IMR-90 (cell line): ENCODE measurements at regions not wholly inside any gene's neighbourhood (a gene's known extent, or its start where the extent isn't known, plus 50 kb on each side); places are given as distances from the start of the nearest gene placed in this dataset.

Source experiments
- ATAC-seq: fragments of 200-7000 bp; cut with Tn5 transposase; 2 replicates; pipeline ENCODE4 v1.9.1; 2020; ENCODE audit warnings: low read depth, mild to moderate bottlenecking, moderate library complexity
- BruUV-seq: library from RNA; stranded (reverse); fragments of 400-500 nt; replicated peaks from 2 replicates; lab custom pipeline; 2021; lab: Mats Ljungman, UMichigan
- CTCF ChIA-PET: fragments of 300-600 bp; formaldehyde crosslinking; extraction: SDS; loops from one replicate; lab custom pipeline; 2021; ENCODE audit warnings: antibody characterized with exemption; lab: Yijun Ruan, JAX
- POLR2A ChIA-PET: fragments of 300-600 bp; sonication (Branson Sonifier 250); formaldehyde crosslinking; loops from one replicate; lab custom pipeline; 2022; ENCODE audit warnings: antibody characterized with exemption; ENCODE audit not compliant: unreplicated experiment; lab: Charles Lee
- DNase-seq: peaks from one replicate; pipeline ENCODE4 v3.0.0; 2013
- H2AFZ ChIP-seq: replicated peaks from 2 replicates; pipeline ENCODE3; 2013; ENCODE audit warnings: low read length, mild to moderate bottlenecking; ENCODE audit not compliant: poor library complexity
- H2AK5ac ChIP-seq: 2 replicates; pipeline ENCODE4 v1.6.1; 2013; ENCODE audit warnings: low read depth, low read length, inconsistent platforms
- H2AK9ac ChIP-seq: replicated peaks from 2 replicates; pipeline ENCODE3; 2013; ENCODE audit warnings: mild to moderate bottlenecking, low read depth, low read length, moderate library complexity; ENCODE audit not compliant: poor library complexity
- H2BK120ac ChIP-seq: 2 replicates; pipeline ENCODE4 v1.6.1; 2013; ENCODE audit warnings: low read depth, low read length, inconsistent platforms
- H2BK15ac ChIP-seq: 3 replicates; pipeline ENCODE4 v1.6.1; 2013; ENCODE audit warnings: low read depth, low read length, inconsistent platforms
- H2BK20ac ChIP-seq: 2 replicates; pipeline ENCODE4 v1.6.1; 2013; ENCODE audit warnings: low read depth, mild to moderate bottlenecking, inconsistent platforms, low read length, moderate library complexity
- H2BK5ac ChIP-seq: 2 replicates; pipeline ENCODE4 v1.6.1; 2013; ENCODE audit warnings: mild to moderate bottlenecking, low read depth, low read length, inconsistent platforms; ENCODE audit not compliant: poor library complexity, severe bottlenecking
- H3K14ac ChIP-seq: replicated peaks from 2 replicates; pipeline ENCODE4 v1.6.1; 2013; ENCODE audit warnings: low read depth, low read length, inconsistent platforms
- H3K18ac ChIP-seq: 2 replicates; pipeline ENCODE4 v1.6.1; 2013; ENCODE audit warnings: low read depth, low read length, control low read depth
- H3K23ac ChIP-seq: 2 replicates; pipeline ENCODE4 v1.6.1; 2013; ENCODE audit warnings: low read depth, low read length, inconsistent platforms
- H3K27ac ChIP-seq: 2 replicates; pipeline ENCODE4 v1.5.1; 2013; ENCODE audit warnings: mild to moderate bottlenecking, control low read depth, low read length; ENCODE audit not compliant: insufficient read depth
- H3K27me3 ChIP-seq: 2 replicates; pipeline ENCODE4 v1.6.1; 2013; ENCODE audit warnings: low read length; ENCODE audit not compliant: control insufficient read depth, insufficient read depth
- H3K36me3 ChIP-seq: 2 replicates; pipeline ENCODE4 v1.6.1; 2013; ENCODE audit warnings: low read length, mixed read lengths; ENCODE audit not compliant: control insufficient read depth, insufficient read depth
- H3K4ac ChIP-seq: 2 replicates; pipeline ENCODE4 v1.6.1; 2013; ENCODE audit warnings: low read depth, low read length, inconsistent platforms
- H3K4me1 ChIP-seq: 2 replicates; pipeline ENCODE4 v1.6.1; 2013; ENCODE audit warnings: low read length, mixed read lengths; ENCODE audit not compliant: control insufficient read depth, insufficient read depth
- H3K4me2 ChIP-seq: 2 replicates; pipeline ENCODE4 v1.6.1; 2013; ENCODE audit warnings: low read depth, mild to moderate bottlenecking, control low read depth, low read length, moderate library complexity
- H3K4me3 ChIP-seq: 2 replicates; pipeline ENCODE4 v1.5.1; 2013; ENCODE audit warnings: low read depth, mild to moderate bottlenecking, control low read depth, low read length, moderate library complexity; ENCODE audit not compliant: insufficient read depth
- H3K56ac ChIP-seq: 2 replicates; pipeline ENCODE4 v1.6.1; 2013; ENCODE audit warnings: low read length, inconsistent platforms; ENCODE audit not compliant: insufficient read depth; ENCODE audit errors: extremely low read depth
- H3K79me1 ChIP-seq, 2 experiments: 2 replicates each; pipeline ENCODE4 v1.6.1; 2013; ENCODE audit warnings: low read length in 2 of 2, inconsistent platforms in 1 of 2, low read depth in 1 of 2
- H3K9ac ChIP-seq: 2 replicates; pipeline ENCODE4 v1.6.1; 2013; ENCODE audit warnings: low read depth, low read length, control low read depth
- H3K9me1 ChIP-seq: 2 replicates; pipeline ENCODE4 v1.6.1; 2013; ENCODE audit warnings: low read length, inconsistent platforms; ENCODE audit not compliant: insufficient read depth
- H3K9me3 ChIP-seq: 2 replicates; pipeline ENCODE4 v1.6.1; 2013; ENCODE audit warnings: low read length; ENCODE audit not compliant: control insufficient read depth, insufficient read depth
- H4K20me1 ChIP-seq: 2 replicates; pipeline ENCODE4 v1.6.1; 2013; ENCODE audit warnings: low read length, inconsistent platforms; ENCODE audit not compliant: insufficient read depth
- H4K5ac ChIP-seq: 2 replicates; pipeline ENCODE4 v1.6.1; 2013; ENCODE audit warnings: mild to moderate bottlenecking, low read depth, low read length, control low read depth
- H4K8ac ChIP-seq, 2 experiments: 2 replicates each; pipeline ENCODE4 v1.6.1; 2013; ENCODE audit warnings: low read depth in 2 of 2, low read length in 2 of 2, control low read depth in 1 of 2, inconsistent platforms in 1 of 2
- H4K91ac ChIP-seq: 2 replicates; pipeline ENCODE4 v1.6.1; 2013; ENCODE audit warnings: low read depth, low read length, inconsistent platforms; ENCODE audit not compliant: insufficient read depth
- BHLHE40 ChIP-seq: fragments of 150-350 bp; IDR thresholded peaks from 2 replicates; pipeline ENCODE4 v1.6.1; 2016; ENCODE audit warnings: mild to moderate bottlenecking, low read depth, low read length
- CEBPB ChIP-seq: IDR thresholded peaks from 2 replicates; pipeline ENCODE4 v1.6.1; 2012; ENCODE audit warnings: low read depth, low read length, improper control_type of control experiment
- CHD1 ChIP-seq: IDR thresholded peaks from 2 replicates; pipeline ENCODE4 v1.6.1; 2012; ENCODE audit warnings: low read depth, low read length, improper control_type of control experiment
- ELK1 ChIP-seq: fragments of 150-350 bp; IDR thresholded peaks from 2 replicates; pipeline ENCODE4 v1.6.1; 2016; ENCODE audit warnings: low read depth, mild to moderate bottlenecking, low read length, moderate library complexity, borderline replicate concordance
- MAFK ChIP-seq: IDR thresholded peaks from 2 replicates; pipeline ENCODE4 v1.6.1; 2012; ENCODE audit warnings: low read depth, low read length, improper control_type of control experiment
- MAZ ChIP-seq: IDR thresholded peaks from 2 replicates; pipeline ENCODE4 v1.6.1; 2012; ENCODE audit warnings: low read depth, mild to moderate bottlenecking, low read length, improper control_type of control experiment, moderate library complexity, borderline replicate concordance
- MXI1 ChIP-seq: IDR thresholded peaks from 2 replicates; pipeline ENCODE4 v1.6.1; 2012; ENCODE audit warnings: low read depth, mild to moderate bottlenecking, low read length, moderate library complexity, borderline replicate concordance
- NFE2L2 ChIP-seq: fragments of 150-350 bp; IDR thresholded peaks from 2 replicates; pipeline ENCODE4 v1.6.1; 2016; ENCODE audit warnings: low read depth, mild to moderate bottlenecking, low read length
- POLR2A ChIP-seq: IDR thresholded peaks from 2 replicates; pipeline ENCODE4 v1.6.1; 2012; ENCODE audit warnings: mild to moderate bottlenecking, low read depth, low read length
- RAD21 ChIP-seq: IDR thresholded peaks from 2 replicates; pipeline ENCODE4 v1.6.1; 2012; ENCODE audit warnings: low read length, improper control_type of control experiment
- RCOR1 ChIP-seq: IDR thresholded peaks from 2 replicates; pipeline ENCODE4 v1.6.1; 2012; ENCODE audit warnings: mild to moderate bottlenecking, low read length, improper control_type of control experiment; ENCODE audit not compliant: insufficient replicate concordance
- RFX5 ChIP-seq: IDR thresholded peaks from 2 replicates; pipeline ENCODE4 v1.8.0; 2012; ENCODE audit warnings: low read depth, mild to moderate bottlenecking, low read length, moderate library complexity
- SMC3 ChIP-seq: fragments of 150-350 bp; IDR thresholded peaks from 2 replicates; pipeline ENCODE4 v1.6.1; 2016; ENCODE audit warnings: low read depth, mild to moderate bottlenecking, antibody characterized with exemption, low read length, moderate library complexity
- USF2 ChIP-seq: fragments of 150-350 bp; IDR thresholded peaks from 2 replicates; pipeline ENCODE4 v1.6.1; 2017; ENCODE audit warnings: mild to moderate bottlenecking, antibody characterized with exemption, low read length, low read depth
- WGBS, 2 experiments: methylation state at CpG; one replicate each; pipeline versions ENCODE4 v1.1.5 to v1.1.7; 2013; ENCODE audit warnings: missing lambda C conversion rate in 2 of 2; ENCODE audit not compliant: insufficient read length in 1 of 2; ENCODE audit errors: extremely low coverage in 2 of 2; 5-methylcytosine and 5-hydroxymethylcytosine counted together
- dilution Hi-C: fragments of 300-500 bp; cut with HindIII; formaldehyde crosslinking; loops from one replicate; pipeline ENCODE4 v1.14.3; 2018; ENCODE audit warnings: low sequenced_read_pairs; ENCODE audit not compliant: unreplicated experiment
- in situ Hi-C: fragments of 300-500 bp; cut with MboI; formaldehyde crosslinking; loops from 3 replicates; pipeline ENCODE4 v1.14.3; 2019; ENCODE audit warnings: low sequenced_read_pairs, inconsistent platforms, mixed read lengths
- intact Hi-C: fragments of 100-400 bp; cut with micrococcal nuclease; formaldehyde crosslinking; loops from 2 replicates; pipeline ENCODE4 v1.10.0; 2022

- no peak for DNase-seq
- no peak overlapping the region for H3K56ac ChIP-seq
- H3K14ac ChIP-seq: no peak overlapping the region
- no peaks in the 10 kb centered on the region for H3K9me3 ChIP-seq
- H3K36me3 ChIP-seq: no peaks in the 10 kb centered on the region
- no peak overlapping the region for H3K23ac ChIP-seq
- H3K18ac ChIP-seq: no peak overlapping the region
- no peaks in the 10 kb centered on the region for H3K27me3 ChIP-seq
- H2BK20ac ChIP-seq: no peak overlapping the region
- no peak overlapping the region for H2BK15ac ChIP-seq
- BruUV-seq: no TSS peak
- in situ Hi-C loops: no loop called here
- H3K79me1 ChIP-seq: no peaks in the 10 kb centered on the region
- intact Hi-C loops: no loop called here
- H3K27ac ChIP-seq: no peak overlapping the region
- TF ChIP-seq NFE2L2 (no peak), CHD1 (no peak), RAD21 (no peak), BHLHE40 (no peak), RCOR1 (no peak), MAZ (no peak), RFX5 (no peak), USF2 (no peak), MAFK (no peak), SMC3 (no peak), MXI1 (no peak), ELK1 (no peak), CEBPB (no peak), POLR2A (no peak)
- no peak overlapping the region for H3K4ac ChIP-seq
- dilution Hi-C loops: no loop called here
- H4K8ac ChIP-seq: no peak overlapping the region
- no peak for ATAC-seq
- no CpG with 5 or more reads among the region's 4 CpGs for WGBS, 2 experiments
- ChIA-PET CTCF (no interaction called here), POLR2A (no interaction called here)
- no peak overlapping the region for H2AK9ac ChIP-seq
- H3K4me1 ChIP-seq: no peaks in the 10 kb centered on the region
- no peak overlapping the region for H2BK5ac ChIP-seq
- no peak overlapping the region for H2AFZ ChIP-seq
- no peaks in the 10 kb centered on the region for H3K9me1 ChIP-seq
- no peak overlapping the region for H3K4me3 ChIP-seq
- H3K4me2 ChIP-seq: no peak overlapping the region
- no peak overlapping the region for H3K9ac ChIP-seq
- no peak overlapping the region for H4K91ac ChIP-seq
- no peak overlapping the region for H4K5ac ChIP-seq
- H2AK5ac ChIP-seq: no peak overlapping the region
- H2BK120ac ChIP-seq: no peak overlapping the region
- H4K20me1 ChIP-seq: no peaks in the 10 kb centered on the region
These were observed 324.0 kb downstream of the IPMK start for GRCh38 chr10:57943701-57944100.
